Spleen (tissue), 7 donors: ENCODE measurements at regions not wholly inside any gene's neighbourhood (a gene's known extent, or its start where the extent isn't known, plus 50 kb on each side); places are given as distances from the start of the nearest gene placed in this dataset.

Experiments used
- CTCF ChIP-seq, 11 experiments: fragments of 200-600 bp in 7 of 11; fragments of 450-650 bp in 4 of 11; sonication (generic) in 4 of 11; IDR thresholded peaks in 8 of 11; conservative IDR thresholded peaks in 3 of 11; 1 replicate in 7 of 11; 2 replicates in 4 of 11; pipeline versions ENCODE4 v1.4.0 to v1.8.0; 2016 to 2021; ENCODE audit warnings: antibody characterized with exemption in 11 of 11, inconsistent platforms in 4 of 11, mild to moderate bottlenecking in 1 of 11
- POLR2A ChIP-seq, 3 donors: fragments of 450-650 bp; IDR thresholded peaks; one replicate each; pipeline ENCODE4 v1.5.1; 2017; ENCODE audit warnings: antibody characterized with exemption in 3 of 3, mild to moderate bottlenecking in 1 of 3
- donor health status: DM: no; HTN: no; CAD: no; lungs with moderate emphysema.
- donor health status: DM: no; HTN: no; CAD: no.
- donor health status: DM: no; HTN: no; CAD: no.

- TF ChIP-seq POLR2A (IDR thresholded peaks at IDR 0.05), result no peak
- no peak for TF ChIP-seq CTCF (IDR thresholded peaks at IDR 0.05 in 8 of 11, conservative IDR thresholded peaks at IDR 0.05 in 3 of 11)
Measured at GRCh38 chr3:163671201-163671600, 1407.1 kb downstream of the SI start.
